Gastrocnemius medialis (tissue), 4 donors: ENCODE measurements at regions not wholly inside any gene's neighbourhood (a gene's known extent, or its start where the extent isn't known, plus 50 kb on each side); places are given as distances from the start of the nearest gene placed in this dataset.

Source experiments
- CTCF ChIP-seq, 5 experiments: fragments of 450-650 bp in 3 of 5; fragments of 200-600 bp in 2 of 5; sonication (generic) in 2 of 5; IDR thresholded peaks in 4 of 5; conservative IDR thresholded peaks in 1 of 5; 1 replicate in 4 of 5; 2 replicates in 1 of 5; pipeline ENCODE4 v1.5.1; 2016 to 2019; ENCODE audit warnings: antibody characterized with exemption in 5 of 5, mild to moderate bottlenecking in 3 of 5, moderate library complexity in 3 of 5
- POLR2A ChIP-seq, 2 donors: fragments of 450-650 bp; IDR thresholded peaks; one replicate each; pipeline ENCODE4 v1.6.1; 2017; ENCODE audit warnings: antibody characterized with exemption in 2 of 2, mild to moderate bottlenecking in 2 of 2, moderate library complexity in 2 of 2

DNA sequence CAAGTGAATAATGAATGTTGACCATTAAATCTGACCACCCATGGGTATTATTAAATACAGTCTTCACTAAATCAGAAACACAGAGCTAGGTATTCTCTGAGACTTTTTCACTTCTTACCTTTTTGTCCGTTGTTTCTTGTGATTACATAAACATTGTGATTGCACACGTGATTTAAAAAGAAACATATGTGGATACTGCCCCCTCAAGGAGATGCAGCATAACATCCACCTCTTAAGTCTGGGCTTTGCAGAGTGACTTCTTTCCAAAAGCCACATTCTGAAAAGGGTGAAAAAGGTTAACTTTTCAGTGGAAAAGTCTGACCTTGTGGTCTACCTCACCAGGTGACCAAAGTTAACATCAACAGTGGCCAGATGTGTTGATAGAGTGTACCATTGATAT, 185.5 kb upstream of the FAR2 start:
- peak in 1 of 5 experiments; percentile 15 for TF ChIP-seq CTCF (IDR thresholded peaks at IDR 0.05 in 4 of 5, conservative IDR thresholded peaks at IDR 0.05 in 1 of 5)
- TF ChIP-seq POLR2A (IDR thresholded peaks at IDR 0.05), result no peak
